NCI-H226 (cell line): ENCODE measurements at regions not wholly inside any gene's neighbourhood (a gene's known extent, or its start where the extent isn't known, plus 50 kb on each side); places are given as distances from the start of the nearest gene placed in this dataset.
"Not testable (repeated sequence)": the region's sequence is repeated elsewhere in the genome, so short reads cannot be mapped to it uniquely, and the experiment has no call there.

Experiments used
- DNase-seq: peaks from one replicate; pipeline ENCODE4 v3.0.0-alpha.2; 2015

GRCh38 chr5:112534067-112534583, 115.0 kb upstream of the EPB41L4A start:
- no peak for DNase-seq

- no peak for DNase-seq
These were observed 115.7 kb upstream of the EPB41L4A start for GRCh38 chr5:112534611-112535255.

GRCh38 chr5:112535356-112535755, 116.3 kb upstream of the EPB41L4A start:
- DNase-seq, result no peak

- not testable (repeated sequence) for DNase-seq
These were observed 125.5 kb upstream of the EPB41L4A start for GRCh38 chr5:112544558-112544957.

- DNase-seq, result no peak
These were observed 128.0 kb upstream of the EPB41L4A start for GRCh38 chr5:112546946-112547592.

GRCh38 chr5:112548246-112548881, 129.3 kb upstream of the EPB41L4A start:
- DNase-seq, result peak; percentile 91

GRCh38 chr5:112549127-112549526, 130.1 kb upstream of the EPB41L4A start:
- no peak for DNase-seq

- DNase-seq, result no peak
These were observed 130.6 kb upstream of the EPB41L4A start for GRCh38 chr5:112549605-112550166.

- DNase-seq, result no peak
These were observed 132.4 kb upstream of the EPB41L4A start for GRCh38 chr5:112551419-112552032.

- DNase-seq, result no peak
These were observed 133.1 kb upstream of the EPB41L4A start for GRCh38 chr5:112552216-112552615.

GRCh38 chr5:112552791-112553190, 133.7 kb upstream of the EPB41L4A start:
- DNase-seq, result no peak

- DNase-seq, result no peak
These were observed 135.3 kb upstream of the EPB41L4A start for GRCh38 chr5:112554101-112554977.

- no peak for DNase-seq
These were observed 136.1 kb upstream of the EPB41L4A start for GRCh38 chr5:112555197-112555596.

- DNase-seq, result no peak
These were observed 136.6 kb upstream of the EPB41L4A start for GRCh38 chr5:112555691-112556090.

GRCh38 chr5:112559501-112559900, 140.4 kb upstream of the EPB41L4A start:
- DNase-seq, result not testable (repeated sequence)

- no peak for DNase-seq
These were observed 141.3 kb upstream of the EPB41L4A start for GRCh38 chr5:112560371-112560770.

- no peak for DNase-seq
These were observed 144.2 kb upstream of the EPB41L4A start for GRCh38 chr5:112563169-112563826.

- no peak for DNase-seq
These were observed 147.2 kb upstream of the EPB41L4A start for GRCh38 chr5:112566251-112566650.

GRCh38 chr5:112569596-112569995, 150.5 kb upstream of the EPB41L4A start:
- DNase-seq, result no peak

GRCh38 chr5:112570708-112571444, 151.8 kb upstream of the EPB41L4A start:
- DNase-seq, result no peak

GRCh38 chr5:112573441-112573840, 154.4 kb upstream of the EPB41L4A start:
- DNase-seq, result no peak
